Activated CD4-positive, alpha-beta T cell treated with anti-CD3 and anti-CD28 coated beads, Interleukin-2, amount 10 ng/mL, durations not matched to agents 24 days and 14 days (primary cell): ENCODE measurements at regions not wholly inside any gene's neighbourhood (a gene's known extent, or its start where the extent isn't known, plus 50 kb on each side); places are given as distances from the start of the nearest gene placed in this dataset.

ENCODE experiments used
- DNase-seq: peaks from one replicate; pipeline ENCODE4 v3.0.0; 2022
- H3K27ac Mint-ChIP-seq: one replicate; pipeline ENCODE4 v1.8.0; 2022; ENCODE audit warnings: mild to moderate bottlenecking, mixed read lengths
- H3K27me3 Mint-ChIP-seq: one replicate; pipeline ENCODE4 v1.8.0; 2022; ENCODE audit warnings: mixed read lengths
- H3K36me3 Mint-ChIP-seq: one replicate; pipeline ENCODE4 v1.8.0; 2022; ENCODE audit warnings: low read depth, mild to moderate bottlenecking, mixed read lengths
- H3K4me1 Mint-ChIP-seq: one replicate; pipeline ENCODE4 v1.8.0; 2021; ENCODE audit warnings: mixed read lengths
- H3K4me3 Mint-ChIP-seq: one replicate; pipeline ENCODE4 v1.8.0; 2022; ENCODE audit warnings: mild to moderate bottlenecking, moderate library complexity, mixed read lengths
- H3K9me3 Mint-ChIP-seq: one replicate; pipeline ENCODE4 v1.8.0; 2021; ENCODE audit warnings: mixed read lengths
- intact Hi-C: fragments of 100-400 bp; cut with micrococcal nuclease; formaldehyde crosslinking; loops from one replicate; pipeline ENCODE4 v1.15.1; 2023

DNA sequence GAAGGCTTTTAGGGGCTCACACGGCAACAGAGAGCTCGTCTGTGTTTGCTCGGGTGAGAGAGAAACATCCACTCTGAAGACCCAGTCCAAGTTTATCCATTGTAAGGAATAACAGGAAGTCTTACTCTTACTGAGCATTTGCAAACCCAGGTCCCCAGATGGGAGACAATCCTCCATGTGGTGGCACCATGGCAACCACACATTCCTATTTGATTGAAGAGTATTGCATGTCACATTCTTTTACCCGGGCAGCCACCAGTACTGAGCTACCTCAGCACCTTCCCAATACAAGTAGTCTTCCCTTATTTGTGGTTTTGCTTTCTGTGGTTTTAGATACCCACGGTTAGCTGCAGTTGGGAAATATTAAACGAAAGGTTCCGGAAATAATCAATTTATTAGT lies 302.9 kb upstream of the RASGRP1 start:
- Mint-ChIP-seq H3K36me3 (no peaks in the 10 kb centered on the region), H3K27ac (no peak overlapping the region), H3K4me3 (no peak overlapping the region), H3K27me3 (peaks cover 3% of the 10 kb centered on the region), H3K4me1 (no peaks in the 10 kb centered on the region), H3K9me3 (no peaks in the 10 kb centered on the region)
- intact Hi-C loops = no loop called here
- no peak for DNase-seq

DNA sequence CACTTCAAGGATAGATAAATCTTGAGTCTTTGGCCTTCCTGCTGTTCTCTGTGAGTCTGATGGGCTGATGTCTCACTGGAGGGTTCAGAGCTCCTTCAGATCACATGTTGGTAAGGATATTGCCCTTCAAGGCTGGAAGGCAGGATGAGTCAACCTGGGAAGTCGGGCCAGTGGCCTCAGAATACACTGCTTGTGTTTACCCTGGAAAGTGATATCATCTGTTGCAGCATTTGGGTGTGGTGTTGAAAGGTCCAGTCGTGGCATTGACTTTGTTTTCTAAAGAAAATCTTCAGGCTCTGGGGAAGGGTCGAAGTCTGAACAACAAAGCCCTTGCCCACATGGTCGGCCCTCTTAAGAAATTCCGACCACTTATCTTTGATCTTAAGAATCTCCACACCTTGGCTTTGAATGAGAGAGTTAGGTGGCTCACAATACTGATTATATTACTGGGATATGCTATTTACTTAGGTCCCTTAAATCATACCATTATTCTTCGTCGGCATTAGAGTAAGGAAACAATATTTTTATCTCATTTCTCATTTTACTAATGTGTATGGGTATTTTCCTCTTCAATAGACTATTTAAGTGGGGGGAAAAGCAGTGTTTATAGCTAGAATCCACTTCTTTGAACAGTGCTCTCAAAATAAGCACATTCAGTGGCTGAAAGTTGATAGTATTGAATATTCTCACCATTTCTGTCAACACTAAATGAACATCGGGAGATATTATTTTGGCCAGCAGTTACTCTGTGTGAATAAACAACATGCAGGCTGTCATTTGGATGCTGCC lies 303.9 kb upstream of the RASGRP1 start:
- Mint-ChIP-seq H3K27ac (no peak overlapping the region), H3K4me3 (no peak overlapping the region), H3K36me3 (no peaks in the 10 kb centered on the region), H3K4me1 (no peaks in the 10 kb centered on the region), H3K9me3 (no peaks in the 10 kb centered on the region), H3K27me3 (peaks cover 3% of the 10 kb centered on the region)
- no peak for DNase-seq
- intact Hi-C loops = no loop called here

DNA sequence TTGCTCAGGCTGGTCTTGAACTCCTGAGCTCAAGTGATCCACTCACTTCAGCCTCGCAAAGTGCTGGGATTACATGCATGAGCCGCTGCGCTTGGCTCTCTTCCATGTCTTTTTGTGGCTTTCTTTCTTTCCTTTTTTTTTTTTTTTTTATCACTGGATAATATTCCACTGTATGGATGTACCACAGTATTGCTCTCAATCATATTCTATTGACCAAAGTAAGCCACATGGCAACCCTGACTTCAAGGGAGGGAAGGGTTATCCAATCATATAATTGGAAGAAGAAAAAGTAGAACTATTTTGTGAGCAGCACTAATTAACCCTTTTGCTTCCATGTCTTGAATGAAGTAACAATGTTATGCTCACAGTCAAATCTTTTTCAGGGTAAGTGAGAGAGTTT lies 307.0 kb upstream of the RASGRP1 start:
- H3K27ac Mint-ChIP-seq = no peak overlapping the region
- intact Hi-C loops = no loop called here
- H3K36me3 Mint-ChIP-seq = no peaks in the 10 kb centered on the region
- no peak overlapping the region for H3K4me3 Mint-ChIP-seq
- peaks cover 3% of the 10 kb centered on the region for H3K27me3 Mint-ChIP-seq
- DNase-seq = no peak
- no peaks in the 10 kb centered on the region for H3K9me3 Mint-ChIP-seq
- H3K4me1 Mint-ChIP-seq = no peaks in the 10 kb centered on the region

DNA sequence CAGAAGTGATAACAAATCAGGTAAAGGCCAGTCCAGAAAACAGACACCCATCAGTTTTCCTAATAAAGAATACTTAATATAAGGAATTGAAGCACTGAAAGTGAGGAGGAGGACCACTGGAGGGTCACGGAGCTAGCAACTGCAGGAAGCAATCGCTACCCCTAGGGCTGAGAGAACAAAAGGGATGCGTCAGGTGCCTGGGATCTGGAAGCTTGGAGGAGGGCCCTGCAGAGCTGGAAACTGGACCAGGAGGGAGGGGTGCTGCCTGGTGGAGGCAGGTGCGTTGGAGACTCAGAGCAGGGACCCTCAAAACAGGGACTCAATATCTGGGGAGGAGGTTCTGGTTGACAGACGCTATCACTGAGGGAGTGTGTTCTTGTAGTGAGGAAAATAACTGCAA lies 308.1 kb upstream of the RASGRP1 start:
- Mint-ChIP-seq H3K36me3 (no peaks in the 10 kb centered on the region), H3K27ac (no peak overlapping the region), H3K27me3 (peaks cover 3% of the 10 kb centered on the region), H3K9me3 (no peaks in the 10 kb centered on the region), H3K4me3 (no peak overlapping the region), H3K4me1 (no peaks in the 10 kb centered on the region)
- no peak for DNase-seq
- intact Hi-C loops = no loop called here

DNA sequence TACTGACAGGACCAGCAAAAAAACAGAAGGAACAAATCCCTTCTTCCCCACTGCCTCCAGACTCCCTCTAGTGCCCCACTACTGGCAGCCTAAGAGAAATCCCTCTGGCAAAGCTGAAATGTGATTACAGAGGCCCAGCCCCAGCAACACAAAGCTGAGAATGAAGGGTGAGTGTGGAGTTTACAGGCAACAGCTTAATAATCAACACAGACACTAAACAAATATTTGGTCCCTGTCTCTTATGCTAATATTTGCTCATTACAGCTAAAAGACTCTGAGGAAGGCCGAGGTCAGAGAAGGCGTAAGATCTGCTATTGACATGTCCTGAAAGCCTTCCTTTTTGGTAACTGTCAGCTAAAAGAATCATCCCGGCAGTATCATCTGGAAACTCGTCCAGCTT lies 308.5 kb upstream of the RASGRP1 start:
- DNase-seq = no peak
- H3K27me3 Mint-ChIP-seq = peaks cover 3% of the 10 kb centered on the region
- intact Hi-C loops = no loop called here
- no peaks in the 10 kb centered on the region for H3K36me3 Mint-ChIP-seq
- no peaks in the 10 kb centered on the region for H3K9me3 Mint-ChIP-seq
- no peak overlapping the region for H3K4me3 Mint-ChIP-seq
- H3K27ac Mint-ChIP-seq = no peak overlapping the region
- H3K4me1 Mint-ChIP-seq = no peaks in the 10 kb centered on the region

DNA sequence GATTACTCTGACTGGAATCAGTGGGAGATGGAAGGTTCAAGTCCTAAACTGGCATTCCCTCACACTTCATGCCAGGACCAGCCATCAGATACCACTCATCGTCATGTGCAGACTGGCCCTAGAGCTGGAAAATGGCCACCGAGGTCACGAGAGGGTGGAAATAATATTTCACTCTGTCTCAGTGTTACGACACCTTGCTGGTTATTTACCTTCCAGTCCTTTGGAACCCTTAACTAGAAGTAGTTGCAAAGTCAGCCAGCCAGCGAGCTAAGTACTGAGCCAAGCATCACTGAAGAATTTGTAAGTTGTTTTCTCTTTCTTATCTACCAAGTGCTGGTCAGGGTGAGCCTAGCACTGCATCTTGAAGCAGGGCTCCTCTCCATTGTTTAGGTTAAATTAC lies 309.9 kb upstream of the RASGRP1 start:
- Mint-ChIP-seq H3K27ac (no peak overlapping the region), H3K9me3 (no peaks in the 10 kb centered on the region), H3K27me3 (no peaks in the 10 kb centered on the region), H3K4me3 (no peak overlapping the region), H3K36me3 (no peaks in the 10 kb centered on the region), H3K4me1 (no peaks in the 10 kb centered on the region)
- intact Hi-C loops = no loop called here
- no peak for DNase-seq

DNA sequence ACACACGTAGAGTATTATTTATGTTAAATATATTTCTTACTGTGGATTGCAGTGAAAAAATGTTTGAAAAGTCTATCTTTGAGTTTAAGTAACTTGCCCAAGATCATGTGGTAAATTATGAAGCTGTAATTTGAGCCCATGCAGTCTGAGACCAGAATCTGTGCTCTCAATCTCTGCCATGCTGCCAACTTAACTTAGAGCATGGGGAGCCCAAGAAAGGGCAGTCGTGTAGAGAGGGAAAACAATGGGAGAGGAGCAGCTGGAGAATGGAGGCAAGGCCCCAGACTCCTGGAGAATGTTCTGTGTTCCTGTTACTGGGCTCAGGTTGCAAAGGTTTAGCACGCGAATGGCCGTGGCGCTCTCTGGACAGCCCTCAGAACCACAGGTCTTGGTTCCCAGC lies 311.6 kb upstream of the RASGRP1 start:
- intact Hi-C loops = no loop called here
- Mint-ChIP-seq H3K27ac (no peak overlapping the region), H3K36me3 (no peaks in the 10 kb centered on the region), H3K4me3 (no peak overlapping the region), H3K4me1 (no peaks in the 10 kb centered on the region), H3K9me3 (no peaks in the 10 kb centered on the region), H3K27me3 (no peaks in the 10 kb centered on the region)
- DNase-seq = no peak

DNA sequence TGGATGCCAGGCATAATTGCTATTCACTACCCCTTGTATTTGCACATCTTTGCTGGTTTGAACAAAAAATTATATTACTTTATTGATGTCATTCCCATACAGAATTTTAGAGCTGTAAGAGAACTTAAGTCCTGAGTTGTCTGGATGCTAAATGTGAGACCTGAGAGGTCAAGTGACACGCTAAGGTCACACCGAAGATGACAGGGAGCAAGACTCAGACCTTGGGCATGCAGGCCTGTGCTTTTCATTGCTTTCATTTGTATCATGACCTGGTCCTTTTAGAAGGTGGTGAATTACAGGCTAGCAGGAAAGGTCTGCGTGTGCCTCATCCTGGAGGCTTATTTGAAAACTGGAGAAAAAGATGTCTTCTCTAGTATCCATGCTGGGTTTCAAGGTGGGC lies 312.0 kb upstream of the RASGRP1 start:
- H3K4me1 Mint-ChIP-seq = no peaks in the 10 kb centered on the region
- H3K27ac Mint-ChIP-seq = no peak overlapping the region
- H3K4me3 Mint-ChIP-seq = no peak overlapping the region
- no peaks in the 10 kb centered on the region for H3K27me3 Mint-ChIP-seq
- no peaks in the 10 kb centered on the region for H3K9me3 Mint-ChIP-seq
- intact Hi-C loops = no loop called here
- no peaks in the 10 kb centered on the region for H3K36me3 Mint-ChIP-seq
- DNase-seq = no peak

DNA sequence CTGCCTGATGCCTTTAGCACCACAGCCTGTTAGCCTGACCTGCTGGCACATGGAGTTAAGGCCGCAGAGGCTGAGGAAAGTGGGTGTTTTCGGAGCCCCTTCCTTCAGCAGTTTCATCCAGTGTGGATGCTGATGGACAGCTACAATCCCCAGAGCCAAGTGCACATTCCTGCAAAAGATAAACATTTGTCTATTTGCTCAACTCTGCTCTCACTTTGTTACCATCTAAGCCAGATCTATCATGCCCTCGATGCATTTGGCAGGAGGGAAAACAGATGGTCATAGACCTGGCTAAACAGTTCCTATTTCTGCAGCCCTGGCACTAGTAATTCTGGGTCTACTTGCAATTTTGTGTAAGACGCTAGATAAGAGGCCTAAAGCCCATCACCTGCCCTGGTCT lies 312.9 kb upstream of the RASGRP1 start:
- intact Hi-C loops = no loop called here
- Mint-ChIP-seq H3K4me1 (no peaks in the 10 kb centered on the region), H3K27ac (no peak overlapping the region), H3K36me3 (no peaks in the 10 kb centered on the region), H3K9me3 (no peaks in the 10 kb centered on the region), H3K4me3 (no peak overlapping the region), H3K27me3 (peaks cover 3% of the 10 kb centered on the region)
- DNase-seq = no peak

DNA sequence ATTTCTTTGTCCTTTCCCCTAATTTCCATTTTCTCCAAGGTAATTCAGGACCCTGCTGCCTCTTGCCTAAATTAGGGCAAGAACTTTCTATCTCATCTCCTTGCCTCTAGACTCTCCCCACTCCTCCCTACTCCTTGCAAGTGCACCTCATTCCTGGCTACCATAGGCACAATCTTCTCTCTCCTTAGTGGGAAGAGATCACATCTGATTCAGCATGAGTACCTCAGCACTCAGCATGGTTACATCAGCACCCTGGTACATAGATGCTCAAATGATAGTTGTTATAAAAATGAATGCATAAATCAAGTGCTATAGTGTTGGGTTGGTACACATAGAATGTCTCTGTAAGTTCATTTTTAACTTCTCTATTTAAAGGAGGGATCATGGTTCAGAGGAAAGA lies 313.4 kb upstream of the RASGRP1 start:
- H3K27me3 Mint-ChIP-seq = peaks cover 3% of the 10 kb centered on the region
- H3K4me3 Mint-ChIP-seq = no peak overlapping the region
- intact Hi-C loops = no loop called here
- H3K27ac Mint-ChIP-seq = no peak overlapping the region
- H3K4me1 Mint-ChIP-seq = no peaks in the 10 kb centered on the region
- H3K36me3 Mint-ChIP-seq = no peaks in the 10 kb centered on the region
- no peaks in the 10 kb centered on the region for H3K9me3 Mint-ChIP-seq
- DNase-seq = no peak

DNA sequence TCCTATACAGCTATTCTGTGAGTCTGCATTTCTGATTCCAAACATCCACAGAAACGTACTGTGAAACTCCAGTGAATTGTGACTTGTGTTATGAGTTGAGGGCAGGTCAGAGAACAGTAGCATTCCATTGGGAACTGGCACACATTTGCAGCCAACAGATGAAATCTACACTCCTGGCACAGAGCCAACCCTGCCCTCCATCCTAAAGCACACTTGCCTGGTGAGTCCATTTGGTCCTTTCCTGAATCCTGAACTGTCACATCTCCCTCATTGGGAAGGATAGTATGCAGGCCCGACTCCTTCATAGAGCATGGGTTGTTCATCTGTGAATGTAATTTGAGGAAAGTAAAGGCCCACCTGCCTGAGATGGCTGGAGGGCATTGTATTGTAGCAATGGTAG lies 314.3 kb upstream of the RASGRP1 start:
- H3K4me3 Mint-ChIP-seq = no peak overlapping the region
- DNase-seq = no peak

DNA sequence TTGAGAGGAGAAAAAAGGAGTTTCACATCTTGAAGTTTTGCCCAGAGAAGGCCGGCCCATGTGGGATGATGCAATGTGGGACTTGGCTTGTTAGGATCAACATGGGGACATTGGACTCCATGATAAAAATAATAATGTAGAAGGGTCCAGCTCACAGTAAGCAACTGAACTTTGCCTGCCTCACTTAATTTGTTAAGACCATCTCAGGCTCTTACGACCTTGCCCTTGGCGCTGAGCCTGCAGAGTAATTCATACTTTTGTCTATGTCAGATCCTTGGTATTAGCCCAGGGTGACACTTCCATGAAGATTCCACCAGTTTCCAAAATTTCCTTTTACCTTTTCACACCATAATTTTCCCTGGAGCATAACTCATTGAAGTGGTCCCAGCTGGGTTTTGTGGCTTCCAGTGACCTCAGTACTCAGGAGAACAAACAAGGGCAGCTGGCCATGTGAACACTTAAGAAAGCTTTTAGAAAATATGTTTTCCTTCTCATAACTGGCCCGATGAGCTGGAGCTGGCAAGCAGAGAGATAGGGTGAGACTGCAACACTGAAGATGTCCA lies 315.4 kb upstream of the RASGRP1 start:
- H3K9me3 Mint-ChIP-seq = no peaks in the 10 kb centered on the region
- intact Hi-C loops = no loop called here
- no peak overlapping the region for H3K27ac Mint-ChIP-seq
- DNase-seq = no peak
- no peak overlapping the region for H3K4me3 Mint-ChIP-seq
- H3K36me3 Mint-ChIP-seq = no peaks in the 10 kb centered on the region
- H3K4me1 Mint-ChIP-seq = peaks cover 4% of the 10 kb centered on the region
- H3K27me3 Mint-ChIP-seq = peaks cover 11% of the 10 kb centered on the region

More for the DNA sequence above, 314.3 kb upstream of the RASGRP1 start:
- Mint-ChIP-seq H3K9me3 (no peaks in the 10 kb centered on the region), H3K36me3 (no peaks in the 10 kb centered on the region), H3K4me1 (peaks cover 1% of the 10 kb centered on the region), H3K27me3 (peaks cover 5% of the 10 kb centered on the region), H3K27ac (no peak overlapping the region)
- intact Hi-C loops = no loop called here

DNA sequence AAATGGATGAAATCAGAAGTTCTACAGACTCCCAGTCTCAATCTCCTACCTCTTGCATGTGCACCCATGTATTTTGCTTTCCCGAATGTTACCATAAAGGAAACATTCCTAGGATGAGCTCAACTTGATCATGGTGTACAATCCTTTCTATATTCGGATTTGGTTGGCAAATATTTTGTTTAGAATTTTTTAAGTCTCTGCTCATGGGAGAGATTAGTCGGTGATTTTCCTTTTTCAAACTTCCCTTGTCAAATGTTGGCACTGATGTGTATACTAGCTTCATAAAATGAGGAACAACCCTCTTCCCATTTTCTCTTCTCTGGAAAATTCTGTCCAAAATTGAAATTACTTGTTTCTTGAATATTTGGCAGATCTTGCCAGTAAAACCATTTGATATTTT lies 317.6 kb upstream of the RASGRP1 start:
- Mint-ChIP-seq H3K36me3 (no peaks in the 10 kb centered on the region), H3K27ac (no peak overlapping the region), H3K4me1 (peaks cover 4% of the 10 kb centered on the region), H3K9me3 (no peaks in the 10 kb centered on the region), H3K4me3 (no peak overlapping the region), H3K27me3 (peaks cover 11% of the 10 kb centered on the region)
- no peak for DNase-seq
- intact Hi-C loops = no loop called here

DNA sequence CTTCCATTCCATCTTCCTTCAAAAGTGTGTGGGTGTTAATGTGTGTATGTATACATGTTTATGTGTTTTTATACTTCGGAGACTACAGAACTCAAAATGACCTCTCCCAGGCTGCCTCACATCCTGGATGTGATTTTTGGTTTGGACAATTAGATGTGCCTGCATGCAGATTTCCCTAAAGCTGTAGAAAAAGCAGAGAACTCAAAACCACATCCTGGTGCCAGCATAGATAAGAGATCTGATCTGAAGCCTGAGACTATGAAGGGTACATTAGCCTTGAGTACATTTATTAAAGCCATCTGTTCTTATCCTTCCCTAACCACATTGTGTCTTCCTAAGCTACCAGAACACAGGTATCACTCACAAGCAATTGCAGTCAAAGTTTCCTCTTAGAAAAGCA lies 319.4 kb upstream of the RASGRP1 start:
- Mint-ChIP-seq H3K4me1 (peaks cover 4% of the 10 kb centered on the region), H3K27me3 (peaks cover 11% of the 10 kb centered on the region), H3K36me3 (no peaks in the 10 kb centered on the region), H3K4me3 (no peak overlapping the region), H3K9me3 (no peaks in the 10 kb centered on the region), H3K27ac (no peak overlapping the region)
- DNase-seq = no peak
- intact Hi-C loops = no loop called here

DNA sequence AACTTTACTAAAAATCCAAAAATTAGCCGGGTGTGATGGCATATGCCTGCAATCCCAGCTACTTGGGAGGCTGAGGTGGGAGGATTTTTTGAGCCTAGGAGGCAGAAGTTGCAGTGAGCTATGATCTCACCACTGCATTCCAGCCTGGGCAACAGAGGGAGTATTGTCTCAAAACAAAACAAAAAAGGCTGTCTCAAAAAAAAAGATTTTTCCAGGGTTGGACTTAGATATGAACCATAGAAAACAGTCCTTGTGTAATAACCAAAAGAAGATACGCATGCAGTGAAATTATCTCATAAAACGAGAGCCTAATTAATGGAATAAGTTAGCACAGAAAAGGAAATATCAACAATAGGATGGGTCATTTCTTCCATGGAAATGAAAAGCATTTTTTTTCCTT lies 320.4 kb upstream of the RASGRP1 start:
- no peak overlapping the region for H3K4me3 Mint-ChIP-seq
- intact Hi-C loops = no loop called here
- H3K27ac Mint-ChIP-seq = no peak overlapping the region
- H3K4me1 Mint-ChIP-seq = peaks cover 4% of the 10 kb centered on the region
- no peaks in the 10 kb centered on the region for H3K9me3 Mint-ChIP-seq
- no peaks in the 10 kb centered on the region for H3K36me3 Mint-ChIP-seq
- H3K27me3 Mint-ChIP-seq = peaks cover 11% of the 10 kb centered on the region
- no peak for DNase-seq
